Stomach (tissue), 8 donors: ENCODE measurements at regions not wholly inside any gene's neighbourhood (a gene's known extent, or its start where the extent isn't known, plus 50 kb on each side); places are given as distances from the start of the nearest gene placed in this dataset.

Experiments used
- DNase-seq, 2 donors: peaks; one replicate each; pipeline versions ENCODE4 v3.0.0 to v3.0.0-alpha.2; 2013 to 2019
- H3K27ac ChIP-seq, 5 donors: fragments of 200-600 bp in 4 of 5; sonication (generic) in 4 of 5; one replicate each; pipeline ENCODE4 v1.5.1; 2013 to 2019; ENCODE audit warnings: mild to moderate bottlenecking in 1 of 5, moderate library complexity in 1 of 5
- H3K27me3 ChIP-seq, 3 donors: fragments of 200-600 bp; sonication (generic); one replicate each; pipeline ENCODE4 v1.5.1; 2017 to 2019; ENCODE audit warnings: mixed run types in 1 of 3
- H3K36me3 ChIP-seq, 4 donors: fragments of 200-600 bp; sonication (generic); 1 replicate in 3 of 4; 2 replicates in 1 of 4; pipeline ENCODE4 v1.5.1; 2016 to 2019
- H3K4me1 ChIP-seq, 4 donors: fragments of 200-600 bp; sonication (generic); one replicate each; pipeline ENCODE4 v1.5.1; 2016 to 2019
- H3K4me3 ChIP-seq, 4 donors: fragments of 200-600 bp; sonication (generic) in 3 of 4; one replicate each; pipeline ENCODE4 v1.5.1; 2016 to 2019; ENCODE audit warnings: mild to moderate bottlenecking in 1 of 4
- H3K9me3 ChIP-seq, 4 donors: fragments of 200-600 bp; sonication (generic); one replicate each; pipeline ENCODE4 v1.5.1; 2016 to 2019
- CTCF ChIP-seq, 7 experiments: fragments of 450-650 bp in 4 of 7; fragments of 200-600 bp in 3 of 7; sonication (generic) in 3 of 7; IDR thresholded peaks; one replicate each; pipeline ENCODE4 v1.5.1; 2016 to 2019; ENCODE audit warnings: antibody characterized with exemption in 7 of 7, control low read depth in 2 of 7, mild to moderate bottlenecking in 1 of 7
- EP300 ChIP-seq: sonication (generic); formaldehyde crosslinking; IDR thresholded peaks from one replicate; pipeline ENCODE4 v1.6.1; 2017; ENCODE audit warnings: antibody characterized with exemption
- POLR2A ChIP-seq, 4 donors: fragments of 450-650 bp; IDR thresholded peaks; one replicate each; pipeline ENCODE4 v1.6.1; 2016; ENCODE audit warnings: antibody characterized with exemption in 4 of 4, control low read depth in 2 of 4, mild to moderate bottlenecking in 1 of 4, moderate library complexity in 1 of 4
- POLR2AphosphoS5 ChIP-seq, 3 donors: sonication (generic); formaldehyde crosslinking; IDR thresholded peaks; one replicate each; pipeline ENCODE4 v1.6.1; 2016; ENCODE audit warnings: antibody characterized with exemption in 3 of 3
- WGBS, 5 donors: extraction: QIAGEN DNeasy Blood & Tissue Kit in 3 of 5; methylation state at CpG; one replicate each; pipeline versions ENCODE4 v1.1.5 to v1.1.7; 2013 to 2018; 5-methylcytosine and 5-hydroxymethylcytosine counted together
- intact Hi-C: fragments of 100-400 bp; cut with DNase I; formaldehyde crosslinking; loops from one replicate; pipeline ENCODE4 v1.15.1; 2023; ENCODE audit warnings: low total_unique reads
- donor health status: healthy with polysubstance abuse.
- donor health status: Bipolar disorder and iron deficiency.
- donor health status: healthy.

GRCh38 chr2:76669966-76670465, 852.2 kb downstream of the LRRTM4 start:
- no peak for DNase-seq
- intact Hi-C loops: no loop called here
- Histone ChIP-seq H3K9me3 (no peaks in the 10 kb centered on the region), H3K27ac (no peak overlapping the region), H3K36me3 (no peaks in the 10 kb centered on the region), H3K4me1 (peaks cover 0 to 3% (median 0%) of the 10 kb centered on the region in 4 donors), H3K4me3 (no peak overlapping the region), H3K27me3 (no peaks in the 10 kb centered on the region)
- TF ChIP-seq POLR2A (IDR thresholded peaks at IDR 0.05): no peak
- TF ChIP-seq POLR2AphosphoS5 (IDR thresholded peaks at IDR 0.05): no peak
- TF ChIP-seq CTCF (IDR thresholded peaks at IDR 0.05): no peak
- no peak for TF ChIP-seq EP300
- 31 to 51% (median 38%) methylated on average over 3 of the region's 3 CpGs for WGBS, 5 donors

- TF ChIP-seq EP300 (no peak), POLR2AphosphoS5 (IDR thresholded peaks at IDR 0.05) (no peak)
- intact Hi-C loops: no loop called here
- Histone ChIP-seq H3K4me3 (no peak overlapping the region), H3K27ac (no peak overlapping the region), H3K4me1 (peaks cover 0 to 3% (median 0%) of the 10 kb centered on the region in 4 donors), H3K36me3 (no peaks in the 10 kb centered on the region), H3K9me3 (no peaks in the 10 kb centered on the region), H3K27me3 (no peaks in the 10 kb centered on the region)
- no peak for DNase-seq
- WGBS, 5 donors: 41 to 67% (median 56%) methylated on average over 1 of the region's 1 CpG
Observed at GRCh38 chr2:76668279-76668678, 853.9 kb downstream of the LRRTM4 start.

GRCh38 chr2:76667821-76668271, 854.3 kb downstream of the LRRTM4 start:
- peaks cover 0 to 3% (median 0%) of the 10 kb centered on the region in 4 donors for H3K4me1 ChIP-seq
- WGBS, 5 donors: 53 to 70% (median 61%) methylated on average over 8 of the region's 8 CpGs
- no peaks in the 10 kb centered on the region for H3K27me3 ChIP-seq
- peak in 1 of 2 donors; percentile 51 for DNase-seq
- no peak overlapping the region for H3K27ac ChIP-seq
- no peak overlapping the region for H3K4me3 ChIP-seq
- no peaks in the 10 kb centered on the region for H3K36me3 ChIP-seq
- H3K9me3 ChIP-seq: no peaks in the 10 kb centered on the region
- intact Hi-C loops: no loop called here
- TF ChIP-seq POLR2AphosphoS5 (IDR thresholded peaks at IDR 0.05) (no peak), CTCF (IDR thresholded peaks at IDR 0.05) (no peak), EP300 (no peak), POLR2A (IDR thresholded peaks at IDR 0.05) (no peak)

GRCh38 chr2:76642129-76642528, 880.0 kb downstream of the LRRTM4 start:
- Histone ChIP-seq H3K4me1 (no peaks in the 10 kb centered on the region), H3K9me3 (peaks cover 0 to 10% (median 0%) of the 10 kb centered on the region in 4 donors), H3K27me3 (no peaks in the 10 kb centered on the region), H3K4me3 (no peak overlapping the region), H3K27ac (no peak overlapping the region), H3K36me3 (no peaks in the 10 kb centered on the region)
- DNase-seq: no peak
- WGBS, 5 donors: 13 to 34% (median 20%) methylated on average over 2 of the region's 2 CpGs
- intact Hi-C loops: no loop called here
- TF ChIP-seq POLR2A (IDR thresholded peaks at IDR 0.05) (no peak), POLR2AphosphoS5 (IDR thresholded peaks at IDR 0.05) (no peak), EP300 (no peak), CTCF (IDR thresholded peaks at IDR 0.05) (no peak)

GRCh38 chr2:76641506-76641905, 880.7 kb downstream of the LRRTM4 start:
- H3K27me3 ChIP-seq: no peaks in the 10 kb centered on the region
- TF ChIP-seq POLR2AphosphoS5 (IDR thresholded peaks at IDR 0.05): no peak
- TF ChIP-seq EP300: no peak
- TF ChIP-seq CTCF (IDR thresholded peaks at IDR 0.05): no peak
- H3K27ac ChIP-seq: no peak overlapping the region
- WGBS, 5 donors: 78 to 92% (median 88%) methylated on average over 3 of the region's 3 CpGs
- no peak for DNase-seq
- H3K9me3 ChIP-seq: peaks cover 0 to 10% (median 0%) of the 10 kb centered on the region in 4 donors
- no peaks in the 10 kb centered on the region for H3K36me3 ChIP-seq
- intact Hi-C loops: no loop called here
- H3K4me3 ChIP-seq: no peak overlapping the region
- no peaks in the 10 kb centered on the region for H3K4me1 ChIP-seq
